HG02610 (cell line): ENCODE measurements at regions not wholly inside any gene's neighbourhood (a gene's known extent, or its start where the extent isn't known, plus 50 kb on each side); places are given as distances from the start of the nearest gene placed in this dataset.
"Not testable (repeated sequence)": the region's sequence is repeated elsewhere in the genome, so short reads cannot be mapped to it uniquely, and the experiment has no call there.

Experiments used
- ATAC-seq: cut with Tn5 transposase; IDR thresholded peaks from one replicate; pipeline ENCODE4 v1.9.1; 2021; ENCODE audit warnings: mild to moderate bottlenecking, moderate library complexity; ENCODE audit not compliant: unreplicated experiment

GRCh38 chr13:42373048-42373812 is 101.3 kb downstream of the AKAP11 start:
- ATAC-seq: no peak

DNA sequence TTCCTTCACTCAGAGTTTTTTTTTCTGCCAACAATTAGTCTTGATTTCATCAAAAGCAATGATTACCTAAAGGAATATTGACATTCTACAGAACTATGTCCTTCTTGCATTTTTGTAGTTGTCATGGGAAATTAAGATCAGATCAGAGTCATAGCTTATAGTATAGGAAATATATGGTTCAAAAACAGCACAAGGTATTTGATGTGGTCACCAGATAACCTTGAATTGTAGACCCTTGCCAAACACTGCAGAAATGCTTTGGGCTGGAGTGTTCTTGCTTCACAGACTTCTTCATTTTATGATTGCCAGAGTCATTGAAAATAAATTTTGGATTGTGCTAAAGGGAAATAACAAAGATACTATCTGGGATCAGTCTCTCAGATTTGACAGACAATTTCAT is 103.7 kb downstream of the AKAP11 start:
- no peak for ATAC-seq

GRCh38 chr13:42377640-42378382 is 105.9 kb downstream of the AKAP11 start:
- ATAC-seq: peak; percentile 76

DNA sequence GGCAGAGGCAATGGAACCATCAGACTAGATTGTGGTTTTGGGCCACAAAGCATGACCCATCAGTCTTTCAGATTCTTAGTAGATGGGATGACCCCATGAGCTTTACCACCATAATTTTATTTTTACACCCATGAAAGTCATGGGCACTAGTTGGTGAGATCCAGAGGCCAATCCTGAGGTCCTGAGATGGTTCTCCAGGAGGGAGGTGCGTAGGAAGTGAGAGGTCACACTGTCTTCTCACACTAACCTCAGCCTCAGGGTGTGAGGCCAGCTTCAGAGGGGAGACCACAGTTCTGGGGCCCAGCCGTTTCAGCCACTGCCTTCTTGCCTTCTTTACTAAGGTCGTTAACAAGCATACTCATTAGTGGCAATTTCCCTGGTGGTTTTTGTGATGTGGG is 106.4 kb downstream of the AKAP11 start:
- ATAC-seq: peak; percentile 24

DNA sequence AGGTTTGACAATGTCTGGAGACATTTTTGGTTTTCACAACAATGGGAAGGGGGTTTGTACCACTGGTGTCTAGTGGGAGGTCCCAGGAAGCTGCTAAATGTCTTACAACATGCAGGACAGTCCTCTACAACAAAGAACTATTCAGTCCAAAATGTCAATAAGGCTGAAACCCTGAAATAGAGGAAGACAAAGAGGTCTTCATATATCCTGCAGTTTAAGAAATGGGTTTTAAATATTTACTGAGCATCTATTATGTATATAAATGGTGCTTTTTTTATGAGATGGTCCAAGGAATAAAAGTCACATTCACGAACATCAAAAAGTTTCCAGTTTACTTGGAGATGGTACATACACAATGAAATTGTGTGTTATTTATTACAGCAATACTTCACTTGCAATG is 107.3 kb downstream of the AKAP11 start:
- no peak for ATAC-seq

DNA sequence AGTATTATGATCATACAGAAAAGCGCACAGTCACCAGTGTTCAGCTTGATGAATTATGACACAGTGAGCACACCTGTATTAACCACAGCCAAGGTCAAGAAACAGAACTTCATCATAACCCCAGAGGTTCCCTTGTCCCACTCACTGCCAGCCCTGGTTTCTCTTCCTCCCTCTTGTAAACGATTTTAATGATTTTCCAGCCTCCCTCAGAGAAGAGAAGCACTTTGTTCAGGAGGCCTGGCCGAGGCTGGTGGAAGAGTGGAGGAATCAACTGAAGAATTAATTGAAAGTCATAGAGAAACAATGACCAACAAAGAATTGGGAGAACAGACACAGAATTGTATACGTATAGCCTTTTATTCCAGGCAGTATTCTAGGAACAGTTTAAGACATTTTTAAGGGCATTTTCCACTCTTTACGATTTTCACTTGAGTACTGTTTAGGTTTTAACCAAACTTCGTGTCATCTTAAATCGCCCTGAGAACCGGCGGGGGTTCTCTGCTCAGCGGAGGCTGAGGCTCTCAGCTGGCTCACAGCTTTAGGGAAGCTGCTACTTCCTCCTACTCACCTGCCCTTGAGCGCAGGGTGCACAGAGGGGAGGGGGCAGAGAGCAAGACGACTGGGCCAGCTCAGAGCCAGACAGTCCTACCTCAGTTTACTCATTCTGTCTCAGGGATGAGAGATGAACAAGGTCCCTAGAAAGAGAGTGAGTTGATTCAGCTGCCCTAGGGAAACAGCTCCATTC is 108.6 kb downstream of the AKAP11 start:
- ATAC-seq: peak; percentile 43

DNA sequence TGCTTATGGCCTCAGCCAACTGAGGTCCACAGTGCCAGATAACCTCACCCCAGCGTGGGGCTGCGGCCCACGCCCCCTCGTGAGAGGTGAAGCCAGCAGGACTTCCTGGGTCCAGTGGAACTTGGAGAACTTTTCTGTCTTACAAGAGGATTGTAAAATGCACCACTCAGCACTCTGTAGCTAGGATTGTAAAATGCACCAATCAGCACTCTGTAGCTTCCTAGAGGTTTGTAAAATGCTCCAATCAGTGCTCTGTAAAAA is 109.1 kb downstream of the AKAP11 start:
- ATAC-seq: no peak

DNA sequence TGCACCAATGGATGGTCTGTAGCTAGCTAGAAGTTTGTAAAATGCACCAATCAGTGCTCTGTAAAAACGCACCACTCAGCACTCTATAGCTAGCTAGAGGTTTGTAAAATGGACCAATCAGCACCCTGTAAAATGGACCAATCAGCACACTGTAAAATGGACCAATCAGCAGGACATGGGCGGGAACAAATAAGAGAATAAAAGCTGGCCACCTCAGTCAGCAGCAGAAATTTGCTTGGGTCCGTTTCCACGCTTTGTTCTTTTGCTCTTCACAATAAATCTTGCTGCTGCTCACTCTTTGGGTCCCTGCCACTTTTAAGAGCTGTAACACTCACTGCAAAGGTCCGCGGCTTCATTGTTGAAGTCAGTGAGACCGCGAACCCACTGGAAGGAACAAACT is 109.5 kb downstream of the AKAP11 start:
- ATAC-seq: not testable (repeated sequence)

DNA sequence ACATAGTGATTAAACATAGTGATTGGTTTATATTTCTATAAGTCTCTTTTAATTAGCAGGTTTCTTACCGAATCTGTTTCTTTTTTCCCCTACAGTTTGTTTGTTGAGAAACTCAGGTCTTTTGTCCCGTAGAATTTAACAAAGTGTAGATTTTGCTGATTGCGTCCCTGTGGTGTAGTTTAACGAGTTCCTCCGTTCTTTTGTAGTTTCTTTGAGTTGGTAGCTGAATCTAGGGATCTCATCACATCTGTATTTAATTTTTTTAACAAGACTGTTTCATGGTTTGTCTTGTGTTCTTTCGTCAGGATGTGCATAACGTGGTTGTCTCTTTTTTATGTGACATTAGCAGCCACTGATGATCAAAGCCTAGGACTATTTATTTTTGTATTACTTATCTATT is 111.1 kb downstream of the AKAP11 start:
- no peak for ATAC-seq

GRCh38 chr13:42384265-42384664 is 112.3 kb downstream of the AKAP11 start:
- ATAC-seq: no peak

DNA sequence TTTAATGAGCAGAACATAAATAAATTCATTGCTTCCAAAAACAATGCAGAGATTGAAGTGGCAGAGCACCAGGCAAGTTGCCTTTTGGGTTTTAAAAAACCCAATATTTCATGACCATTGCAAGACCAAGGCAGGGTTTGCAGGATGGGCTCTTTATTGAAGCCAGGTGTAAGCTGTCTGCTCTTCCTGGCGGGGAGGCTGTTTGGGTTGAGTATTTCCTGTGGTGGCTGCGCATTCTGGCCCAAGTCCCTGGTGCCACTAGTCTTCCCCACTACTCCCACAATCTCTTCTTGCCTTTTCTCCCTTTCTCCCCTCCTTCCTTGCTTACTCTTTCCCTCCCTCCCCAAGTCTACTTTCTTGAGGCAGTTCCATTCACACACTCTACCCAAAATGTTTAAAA is 116.4 kb downstream of the AKAP11 start:
- ATAC-seq: no peak

DNA sequence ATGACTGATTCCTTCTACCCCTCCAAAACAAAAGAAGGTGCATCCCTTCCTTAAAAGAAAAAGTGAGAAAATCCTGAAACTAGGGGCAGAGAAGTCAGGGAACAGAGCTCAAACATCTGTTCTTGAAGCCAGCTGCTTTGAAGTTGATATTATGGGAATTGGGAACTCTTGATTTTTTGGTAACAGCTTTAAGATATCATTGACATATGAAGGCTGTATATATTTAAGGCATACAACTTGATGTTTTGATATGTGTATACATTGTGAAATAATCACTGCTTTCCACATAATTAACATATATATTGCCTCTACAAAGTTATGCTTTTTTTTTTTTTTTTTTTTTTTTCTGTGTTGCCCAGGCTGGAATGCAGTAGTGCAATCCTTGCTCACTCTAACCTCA is 117.1 kb downstream of the AKAP11 start:
- no peak for ATAC-seq

GRCh38 chr13:42392180-42392579 is 120.2 kb downstream of the AKAP11 start:
- no peak for ATAC-seq

GRCh38 chr13:42392716-42393572 is 121.0 kb downstream of the AKAP11 start:
- ATAC-seq: peak; percentile 56

DNA sequence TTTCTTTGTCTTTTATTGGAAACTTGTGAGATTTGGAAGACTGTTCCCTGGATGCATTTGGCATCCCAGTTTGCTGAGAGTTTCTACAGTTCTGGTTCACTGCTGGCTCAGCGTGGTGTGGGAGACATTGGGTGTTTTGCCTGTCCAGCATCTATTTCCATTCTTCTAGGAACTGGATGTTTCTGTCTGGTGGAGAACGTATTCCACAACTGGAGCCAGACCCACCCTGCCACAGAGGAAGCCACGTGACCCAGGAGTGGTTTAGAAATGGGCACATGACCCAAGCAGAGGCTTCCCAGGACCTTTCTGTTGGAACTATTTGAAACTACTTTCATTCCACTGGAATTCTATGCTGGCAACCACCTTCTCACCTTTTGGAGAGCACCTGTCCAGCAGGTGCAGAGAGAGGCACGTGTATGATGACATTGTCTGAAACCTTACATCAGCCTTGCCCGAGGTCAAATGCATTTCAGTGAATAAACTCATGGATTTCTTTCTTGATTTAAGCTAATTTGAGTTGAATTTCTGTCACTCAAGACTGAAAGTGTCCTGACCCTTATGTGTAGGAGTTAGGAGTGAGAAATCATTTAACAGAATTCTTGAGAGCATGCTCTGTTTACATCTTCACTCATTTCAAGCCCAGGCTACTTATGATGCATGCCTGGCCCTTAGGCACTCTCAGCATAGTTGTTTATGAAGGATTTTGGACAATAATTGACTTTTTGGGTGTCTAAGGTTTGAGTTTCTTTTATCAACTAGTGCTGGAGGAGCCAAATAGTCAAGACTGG is 121.8 kb downstream of the AKAP11 start:
- no peak for ATAC-seq

DNA sequence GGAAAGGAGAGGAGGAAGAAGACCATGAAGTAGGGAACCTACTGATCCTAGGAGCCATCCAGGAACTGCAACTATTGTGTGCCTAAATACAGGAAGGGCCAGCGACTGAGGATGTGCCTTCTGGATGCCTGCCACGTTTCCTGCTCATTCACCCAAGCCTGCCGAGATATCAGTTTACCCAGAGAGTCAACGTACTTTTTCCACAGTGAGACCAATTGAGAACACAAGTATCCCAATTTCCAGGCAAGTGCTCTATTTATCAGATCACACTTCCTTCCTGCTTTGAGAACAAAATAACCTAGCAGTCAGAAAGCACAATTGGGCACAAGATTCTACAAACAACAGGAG is 122.4 kb downstream of the AKAP11 start:
- no peak for ATAC-seq

DNA sequence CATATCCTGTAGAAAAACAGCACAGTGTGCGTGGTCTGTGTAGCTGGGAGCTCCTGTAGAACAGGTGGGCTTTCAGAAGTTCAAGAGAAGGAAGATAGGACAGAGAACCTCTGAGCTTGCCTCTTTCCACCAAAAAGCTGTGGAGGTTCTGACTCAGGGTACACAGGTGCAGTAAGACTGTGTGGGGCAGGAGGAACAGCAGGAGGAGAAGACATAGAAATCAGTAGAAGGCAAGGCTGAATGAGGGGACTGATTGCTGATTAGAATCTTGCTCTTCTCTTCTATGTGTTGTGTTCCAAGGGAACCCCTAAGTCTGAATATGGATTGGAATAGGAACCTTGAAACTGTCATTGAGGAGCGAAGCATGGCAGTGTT is 122.7 kb downstream of the AKAP11 start:
- no peak for ATAC-seq

DNA sequence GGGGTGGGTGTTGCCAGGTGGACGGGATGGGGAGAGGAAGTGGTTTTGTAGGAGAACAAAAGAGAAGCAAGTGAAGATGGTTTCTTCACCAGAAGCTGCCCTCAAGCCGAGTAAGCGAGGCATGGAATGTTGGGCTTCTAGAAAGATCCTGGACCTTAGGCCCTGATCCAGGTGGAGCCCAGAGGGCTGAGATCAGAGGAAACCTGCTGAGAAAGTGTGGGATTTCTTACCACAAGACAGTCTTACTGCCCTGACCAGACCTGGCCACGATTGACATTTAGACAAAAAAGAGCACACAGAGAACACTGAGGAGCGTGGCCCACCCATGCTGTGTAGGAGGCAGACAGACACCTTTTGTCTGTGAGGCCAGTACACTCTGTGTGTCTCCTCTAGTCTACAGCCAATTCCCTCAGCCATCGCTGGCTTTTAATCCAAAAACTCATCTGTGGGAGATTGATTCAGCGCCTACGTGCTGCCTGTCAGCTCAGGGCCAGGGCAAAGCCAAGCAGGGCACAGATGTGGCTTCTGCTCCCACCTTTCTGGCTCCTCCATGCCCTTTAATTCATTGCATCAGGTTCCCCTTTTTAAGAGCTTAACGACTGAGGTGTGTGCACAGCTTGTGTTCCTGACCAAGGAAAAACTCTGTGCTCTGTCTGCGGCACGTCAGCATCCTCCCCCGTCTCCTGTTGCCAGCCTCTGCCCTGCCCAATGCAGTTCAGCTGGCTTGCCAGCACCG is 123.3 kb downstream of the AKAP11 start:
- no peak for ATAC-seq

- no peak for ATAC-seq
Measured at GRCh38 chr13:42396501-42396900, 124.5 kb downstream of the AKAP11 start.
